Prostate gland (tissue), 2 donors: ENCODE measurements at regions not wholly inside any gene's neighbourhood (a gene's known extent, or its start where the extent isn't known, plus 50 kb on each side); places are given as distances from the start of the nearest gene placed in this dataset.

Experiments
- CTCF ChIP-seq, 4 experiments: fragments of 200-600 bp in 2 of 4; fragments of 450-650 bp in 2 of 4; sonication (generic) in 2 of 4; IDR thresholded peaks; 1 replicate in 3 of 4; 2 replicates in 1 of 4; pipeline ENCODE4 v1.5.1; 2016 to 2019; ENCODE audit warnings: antibody characterized with exemption in 4 of 4, mild to moderate bottlenecking in 2 of 4, moderate library complexity in 2 of 4
- POLR2A ChIP-seq: fragments of 450-650 bp; IDR thresholded peaks from one replicate; pipeline ENCODE4 v1.6.1; 2016; ENCODE audit warnings: antibody characterized with exemption, mild to moderate bottlenecking
- POLR2AphosphoS5 ChIP-seq: sonication (generic); formaldehyde crosslinking; IDR thresholded peaks from one replicate; pipeline ENCODE4 v1.6.1; 2017; ENCODE audit warnings: antibody characterized with exemption

GRCh38 chr17:55661256-55661758 lies 61.4 kb downstream of the TMEM100 start:
- TF ChIP-seq POLR2A (no peak), POLR2AphosphoS5 (no peak), CTCF (IDR thresholded peaks at IDR 0.05) (no peak)
